GM12872 (cell line): ENCODE measurements at regions not wholly inside any gene's neighbourhood (a gene's known extent, or its start where the extent isn't known, plus 50 kb on each side); places are given as distances from the start of the nearest gene placed in this dataset.
A peak's percentile ranks its signal among the peaks of the same experiment; 100 is the strongest.

Experiments used
- CTCF ChIP-seq: IDR thresholded peaks from 3 replicates; pipeline ENCODE4 v1.5.1; 2011; ENCODE audit warnings: low read depth, mild to moderate bottlenecking, low read length, moderate library complexity; ENCODE audit not compliant: insufficient read depth

- no peak for TF ChIP-seq CTCF
Observed at GRCh38 chr20:55090286-55090685, 614.9 kb downstream of the DOK5 start.

GRCh38 chr20:55086421-55086820, 611.0 kb downstream of the DOK5 start:
- TF ChIP-seq CTCF, result peak; percentile 20; the same call in 1 of the 3 replicates

- TF ChIP-seq CTCF, result no peak
Observed at GRCh38 chr20:55079917-55080316, 604.5 kb downstream of the DOK5 start.

- TF ChIP-seq CTCF, result no peak
Observed at GRCh38 chr20:55070001-55070400, 594.6 kb downstream of the DOK5 start.

- TF ChIP-seq CTCF, result no peak
Observed at GRCh38 chr20:55067158-55067825, 591.9 kb downstream of the DOK5 start.

- TF ChIP-seq CTCF, result no peak
Observed at GRCh38 chr20:55058938-55059337, 583.5 kb downstream of the DOK5 start.

- peak; percentile 64 for TF ChIP-seq CTCF
Observed at GRCh38 chr20:55057779-55058415, 582.5 kb downstream of the DOK5 start.
